C4-2B (cell line): ENCODE measurements at regions not wholly inside any gene's neighbourhood (a gene's known extent, or its start where the extent isn't known, plus 50 kb on each side); places are given as distances from the start of the nearest gene placed in this dataset.

ENCODE experiments used
- CTCF ChIP-seq: fragments of 450-650 bp; conservative IDR thresholded peaks from 2 replicates; pipeline ENCODE4 v1.5.1; 2017; ENCODE audit warnings: mild to moderate bottlenecking
- ZFX ChIP-seq: fragments of 450-650 bp; IDR thresholded peaks from 2 replicates; pipeline ENCODE4 v1.6.1; 2017

- TF ChIP-seq CTCF = no peak
- TF ChIP-seq ZFX = no peak
These were observed 433.7 kb downstream of the MBD2 start for GRCh38 chr18:53790786-53791185.
